Neuronal stem cell (in vitro differentiated cells): ENCODE measurements at regions not wholly inside any gene's neighbourhood (a gene's known extent, or its start where the extent isn't known, plus 50 kb on each side); places are given as distances from the start of the nearest gene placed in this dataset.

Experiments
- DNase-seq: peaks from one replicate; pipeline ENCODE4 v3.0.0-alpha.2; 2013; ENCODE audit warnings: low spot score
- H2AFZ ChIP-seq: one replicate; pipeline ENCODE4 v1.6.1; 2013; ENCODE audit warnings: mild to moderate bottlenecking, low read length, inconsistent platforms
- H2AK5ac ChIP-seq: 2 replicates; pipeline ENCODE4 v1.6.1; 2013; ENCODE audit warnings: low read depth, mild to moderate bottlenecking, inconsistent platforms, low read length, moderate library complexity, mixed read lengths
- H2BK120ac ChIP-seq: 2 replicates; pipeline ENCODE4 v1.6.1; 2013; ENCODE audit warnings: low read depth, mild to moderate bottlenecking, inconsistent platforms, low read length, moderate library complexity, mixed read lengths
- H2BK12ac ChIP-seq: one replicate; pipeline ENCODE4 v1.6.1; 2013; ENCODE audit warnings: low read length, inconsistent platforms
- H2BK15ac ChIP-seq: 2 replicates; pipeline ENCODE4 v1.6.1; 2013; ENCODE audit warnings: mild to moderate bottlenecking, low read length, inconsistent platforms, mixed read lengths
- H2BK5ac ChIP-seq: one replicate; pipeline ENCODE4 v1.6.1; 2013; ENCODE audit warnings: inconsistent platforms, mild to moderate bottlenecking, low read length, moderate library complexity
- H3K14ac ChIP-seq: one replicate; pipeline ENCODE4 v1.6.1; 2013; ENCODE audit warnings: low read length, inconsistent platforms
- H3K18ac ChIP-seq: 2 replicates; pipeline ENCODE4 v1.6.1; 2013; ENCODE audit warnings: low read length, inconsistent platforms
- H3K23ac ChIP-seq: 2 replicates; pipeline ENCODE4 v1.6.1; 2013; ENCODE audit warnings: low read depth, mild to moderate bottlenecking, mixed read lengths, low read length, inconsistent platforms; ENCODE audit not compliant: poor library complexity
- H3K27ac ChIP-seq: replicated peaks from 3 replicates; pipeline ENCODE4 v1.5.1; 2013; ENCODE audit warnings: low read length, inconsistent platforms
- H3K27me3 ChIP-seq, 3 experiments: 2 replicates each; pipeline ENCODE4 v1.6.1; 2013; ENCODE audit warnings: low read length in 3 of 3, mild to moderate bottlenecking in 2 of 3, inconsistent platforms in 1 of 3, low read depth in 1 of 3, mixed read lengths in 1 of 3, moderate library complexity in 1 of 3; ENCODE audit not compliant: control insufficient read depth in 3 of 3, insufficient read depth in 3 of 3
- H3K36me3 ChIP-seq, 2 donors: replicated peaks in 1 of 2; 2 replicates each; pipeline ENCODE4 v1.6.1; 2013; ENCODE audit warnings: low read length in 2 of 2; ENCODE audit not compliant: control insufficient read depth in 2 of 2, insufficient read depth in 2 of 2
- H3K4ac ChIP-seq: 2 replicates; pipeline ENCODE4 v1.6.1; 2013; ENCODE audit warnings: inconsistent platforms, mild to moderate bottlenecking, low read length, moderate library complexity
- H3K4me1 ChIP-seq, 2 donors: 1 replicate in 1 of 2; 2 replicates in 1 of 2; pipeline ENCODE4 v1.6.1; 2013; ENCODE audit warnings: low read length in 2 of 2, low read depth in 1 of 2; ENCODE audit not compliant: control insufficient read depth in 2 of 2, insufficient read depth in 1 of 2
- H3K4me2 ChIP-seq: one replicate; pipeline ENCODE4 v1.6.1; 2013; ENCODE audit warnings: mild to moderate bottlenecking, low read length, inconsistent platforms; ENCODE audit not compliant: insufficient read depth, poor library complexity, severe bottlenecking
- H3K4me3 ChIP-seq, 2 donors: 2 replicates each; pipeline ENCODE4 v1.5.1; 2013; ENCODE audit warnings: low read length in 2 of 2, mild to moderate bottlenecking in 2 of 2, inconsistent platforms in 1 of 2, moderate library complexity in 1 of 2
- H3K79me1 ChIP-seq: one replicate; pipeline ENCODE4 v1.6.1; 2013; ENCODE audit warnings: low read depth, mild to moderate bottlenecking, inconsistent platforms, low read length, moderate library complexity
- H3K9ac ChIP-seq: one replicate; pipeline ENCODE4 v1.6.1; 2013; ENCODE audit warnings: mild to moderate bottlenecking, low read depth, low read length, inconsistent platforms; ENCODE audit not compliant: poor library complexity
- H3K9me3 ChIP-seq, 2 donors: replicated peaks in 1 of 2; 2 replicates each; pipeline versions ENCODE3 to v1.6.1; 2013; ENCODE audit warnings: low read length in 2 of 2, mild to moderate bottlenecking in 2 of 2, inconsistent platforms in 1 of 2, low read depth in 1 of 2, mixed read lengths in 1 of 2, moderate library complexity in 1 of 2; ENCODE audit not compliant: control insufficient read depth in 2 of 2, insufficient read depth in 1 of 2
- H4K8ac ChIP-seq: one replicate; pipeline ENCODE4 v1.6.1; 2013; ENCODE audit warnings: low read depth, mild to moderate bottlenecking, inconsistent platforms, low read length, moderate library complexity
- H4K91ac ChIP-seq: one replicate; pipeline ENCODE4 v1.6.1; 2013; ENCODE audit warnings: low read length, low read depth, mild to moderate bottlenecking, inconsistent platforms; ENCODE audit not compliant: poor library complexity
- WGBS, 2 donors: extraction: QIAGEN DNeasy Blood & Tissue Kit; methylation state at CpG; one replicate each; pipeline ENCODE4 v1.1.7; 2013; ENCODE audit warnings: missing lambda C conversion rate in 2 of 2, mixed read lengths in 1 of 2; ENCODE audit not compliant: insufficient read length in 2 of 2, insufficient replicate concordance in 1 of 2; ENCODE audit errors: extremely low coverage in 2 of 2; 5-methylcytosine and 5-hydroxymethylcytosine counted together

DNA sequence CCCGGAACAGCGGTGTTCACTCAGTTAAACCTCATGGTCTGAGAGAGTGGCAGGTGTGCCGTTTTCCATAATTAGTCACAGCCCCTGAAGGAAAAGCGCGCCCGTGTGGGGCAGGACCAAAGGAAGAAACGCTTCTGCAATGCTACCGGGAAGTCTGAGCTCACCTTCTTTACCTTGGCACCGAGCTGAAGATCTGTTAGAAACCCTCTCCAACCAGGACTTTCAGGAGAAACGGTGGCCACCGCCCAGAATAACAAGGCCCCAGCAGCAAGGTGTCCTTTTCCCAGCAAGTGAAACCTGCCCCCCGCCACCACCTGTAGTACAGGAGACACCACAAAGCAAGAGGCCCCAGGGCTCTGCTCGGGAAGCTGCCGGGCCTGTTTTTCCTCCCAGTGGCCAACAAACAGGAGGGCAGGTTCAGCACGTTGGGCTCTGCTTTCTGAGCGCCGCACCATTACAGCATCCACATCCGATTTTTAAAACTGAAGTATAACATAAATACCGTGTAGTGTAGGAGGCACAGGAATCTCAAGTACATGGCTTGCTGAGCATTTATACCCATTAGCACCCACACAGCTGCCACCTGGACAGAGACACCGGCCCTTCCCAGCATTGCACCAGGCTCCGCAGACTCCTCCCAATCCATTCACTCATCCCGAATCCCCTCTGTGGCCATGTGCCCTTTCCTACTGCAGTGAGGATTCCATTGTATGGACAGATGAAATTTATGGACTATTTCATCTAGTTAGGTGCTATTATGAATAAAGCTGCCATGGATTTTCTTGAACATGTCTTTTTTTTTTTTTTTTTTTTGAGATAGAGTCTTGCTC, 121.8 kb upstream of the RIOK3 start:
- Histone ChIP-seq H3K79me1 (no peaks in the 10 kb centered on the region), H2BK120ac (no peak overlapping the region), H3K36me3 (no peaks in the 10 kb centered on the region), H2BK12ac (no peak overlapping the region), H3K27me3 (no peaks in the 10 kb centered on the region), H2BK5ac (no peak overlapping the region), H4K91ac (no peak overlapping the region), H3K4me1 (no peaks in the 10 kb centered on the region), H4K8ac (no peak overlapping the region), H3K4ac (no peak overlapping the region), H3K23ac (no peak overlapping the region), H2BK15ac (no peak overlapping the region), H3K14ac (no peak overlapping the region), H3K9ac (no peak overlapping the region), H3K18ac (no peak overlapping the region), H2AK5ac (no peak overlapping the region), H3K4me2 (no peak overlapping the region), H3K27ac (no peak overlapping the region), H2AFZ (no peak overlapping the region), H3K9me3 (no peaks in the 10 kb centered on the region), H3K4me3 (no peak overlapping the region)
- DNase-seq: no peak
- no CpG with 5 or more reads among the region's 22 CpGs for WGBS, 2 donors

DNA sequence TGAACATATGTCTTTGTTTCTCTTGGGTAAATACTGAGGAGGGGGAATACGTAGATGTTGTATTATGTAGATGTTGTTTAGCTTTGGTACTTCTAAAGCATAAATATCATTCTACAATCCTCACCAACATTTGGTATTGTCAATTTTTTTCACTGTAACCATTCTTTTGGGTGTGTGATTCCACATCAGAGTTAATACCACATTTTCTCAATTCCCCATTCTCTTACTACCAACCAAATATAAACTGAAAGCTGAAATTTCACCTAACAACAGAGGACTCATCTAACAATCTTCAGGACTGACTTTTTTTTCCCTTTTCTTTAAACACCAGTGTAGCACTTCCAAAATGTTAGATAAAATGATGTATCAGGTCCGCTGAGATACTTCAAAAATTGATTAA, 120.7 kb upstream of the RIOK3 start:
- H4K91ac ChIP-seq: no peak overlapping the region
- H2AFZ ChIP-seq: no peak overlapping the region
- no peak overlapping the region for H3K14ac ChIP-seq
- no peak overlapping the region for H3K4me3 ChIP-seq
- no peak overlapping the region for H3K4me2 ChIP-seq
- H2BK15ac ChIP-seq: no peak overlapping the region
- H3K9ac ChIP-seq: no peak overlapping the region
- no peak overlapping the region for H3K23ac ChIP-seq
- no peak overlapping the region for H3K4ac ChIP-seq
- no peak for DNase-seq
- H3K27ac ChIP-seq: no peak overlapping the region
- H4K8ac ChIP-seq: no peak overlapping the region
- peaks cover 0 to under 1% of the 10 kb centered on the region in 2 donors for H3K4me1 ChIP-seq
- no CpG with 5 or more reads among the region's 2 CpGs for WGBS, 2 donors
- H2BK12ac ChIP-seq: no peak overlapping the region
- H2BK5ac ChIP-seq: no peak overlapping the region
- H3K27me3 ChIP-seq: no peaks in the 10 kb centered on the region
- H3K79me1 ChIP-seq: no peaks in the 10 kb centered on the region
- H2BK120ac ChIP-seq: no peak overlapping the region
- H3K18ac ChIP-seq: no peak overlapping the region
- H3K9me3 ChIP-seq: no peaks in the 10 kb centered on the region
- H3K36me3 ChIP-seq: no peaks in the 10 kb centered on the region
- no peak overlapping the region for H2AK5ac ChIP-seq

DNA sequence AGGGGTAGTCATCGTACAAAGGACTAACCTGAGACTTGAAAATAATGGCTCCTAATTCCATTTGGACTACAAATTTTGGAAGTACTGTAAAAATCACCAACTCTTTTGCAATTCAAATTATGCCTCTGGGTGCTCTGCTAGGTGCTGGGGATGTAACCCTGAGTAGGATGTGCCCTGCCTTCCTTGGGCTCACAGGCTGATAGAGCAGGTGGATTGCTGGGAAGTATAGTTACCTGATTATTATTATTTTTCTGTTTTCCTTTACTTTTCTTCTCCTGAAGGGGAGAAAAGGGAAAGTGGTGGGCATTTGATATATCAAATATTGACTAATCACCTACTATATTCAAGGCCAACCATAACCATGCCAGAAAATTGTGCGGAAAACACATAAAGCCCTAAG, 119.3 kb upstream of the RIOK3 start:
- H3K18ac ChIP-seq: no peak overlapping the region
- no peak overlapping the region for H2AK5ac ChIP-seq
- peaks cover 0 to 12% of the 10 kb centered on the region in 2 donors for H3K4me1 ChIP-seq
- H2AFZ ChIP-seq: no peak overlapping the region
- H2BK15ac ChIP-seq: no peak overlapping the region
- no peak overlapping the region for H3K4ac ChIP-seq
- H3K9me3 ChIP-seq: no peaks in the 10 kb centered on the region
- no peak overlapping the region for H3K9ac ChIP-seq
- no peak overlapping the region for H4K91ac ChIP-seq
- H4K8ac ChIP-seq: no peak overlapping the region
- H3K27me3 ChIP-seq: no peaks in the 10 kb centered on the region
- no peak overlapping the region for H3K27ac ChIP-seq
- no peaks in the 10 kb centered on the region for H3K36me3 ChIP-seq
- no peak for DNase-seq
- H3K79me1 ChIP-seq: no peaks in the 10 kb centered on the region
- no peak overlapping the region for H2BK120ac ChIP-seq
- H3K14ac ChIP-seq: no peak overlapping the region
- H2BK12ac ChIP-seq: no peak overlapping the region
- H2BK5ac ChIP-seq: no peak overlapping the region
- no CpG with 5 or more reads among the region's 2 CpGs for WGBS, 2 donors
- H3K23ac ChIP-seq: no peak overlapping the region
- no peak overlapping the region for H3K4me2 ChIP-seq
- no peak overlapping the region for H3K4me3 ChIP-seq

DNA sequence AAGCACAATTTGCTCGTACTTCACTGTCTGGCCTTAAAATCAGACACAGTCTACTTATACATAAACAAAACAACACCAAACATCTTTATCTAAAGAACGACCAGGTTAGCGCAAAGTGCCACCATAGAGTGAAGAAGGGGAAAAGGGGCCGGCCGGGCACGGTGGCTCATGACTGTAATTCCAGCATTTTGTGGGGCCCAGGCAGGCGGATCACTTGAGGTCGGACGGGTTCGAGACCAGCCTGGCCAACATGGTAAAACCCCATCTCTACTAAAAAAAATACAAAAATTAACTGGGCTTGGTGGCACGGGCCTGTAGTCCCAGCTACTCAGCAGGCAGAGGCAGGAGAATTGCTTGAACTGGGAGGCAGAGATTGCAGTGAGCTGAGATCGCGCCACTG, 118.5 kb upstream of the RIOK3 start:
- H2BK12ac ChIP-seq: no peak overlapping the region
- H2AFZ ChIP-seq: no peak overlapping the region
- no CpG with 5 or more reads among the region's 13 CpGs for WGBS, 2 donors
- H3K14ac ChIP-seq: no peak overlapping the region
- no peak overlapping the region for H2BK5ac ChIP-seq
- H3K27me3 ChIP-seq: no peaks in the 10 kb centered on the region
- peaks cover 0 to 12% of the 10 kb centered on the region in 2 donors for H3K4me1 ChIP-seq
- H3K18ac ChIP-seq: no peak overlapping the region
- H3K9me3 ChIP-seq: no peaks in the 10 kb centered on the region
- no peak overlapping the region for H2BK15ac ChIP-seq
- no peak overlapping the region for H3K4me2 ChIP-seq
- no peaks in the 10 kb centered on the region for H3K36me3 ChIP-seq
- no peak overlapping the region for H2AK5ac ChIP-seq
- H3K4ac ChIP-seq: no peak overlapping the region
- no peaks in the 10 kb centered on the region for H3K79me1 ChIP-seq
- no peak for DNase-seq
- H3K4me3 ChIP-seq: no peak overlapping the region
- H4K8ac ChIP-seq: no peak overlapping the region
- no peak overlapping the region for H2BK120ac ChIP-seq
- H3K27ac ChIP-seq: no peak overlapping the region
- H3K23ac ChIP-seq: no peak overlapping the region
- no peak overlapping the region for H4K91ac ChIP-seq
- H3K9ac ChIP-seq: no peak overlapping the region
